Keratinocyte (primary cell): ENCODE measurements at regions not wholly inside any gene's neighbourhood (a gene's known extent, or its start where the extent isn't known, plus 50 kb on each side); places are given as distances from the start of the nearest gene placed in this dataset.

Experiments
- CTCF ChIP-seq, 3 experiments: IDR thresholded peaks in 1 of 3; conservative IDR thresholded peaks in 1 of 3; optimal IDR thresholded peaks in 1 of 3; 2 replicates in 2 of 3; 3 replicates in 1 of 3; pipeline versions ENCODE3 to v1.5.1; 2011; ENCODE audit warnings: low read length in 3 of 3, mild to moderate bottlenecking in 3 of 3, moderate library complexity in 2 of 3, control low read depth in 1 of 3, inconsistent platforms in 1 of 3; ENCODE audit not compliant: insufficient read depth in 2 of 3; ENCODE audit errors: extremely low read depth in 1 of 3
- EZH2 ChIP-seq: IDR thresholded peaks from one replicate; pipeline ENCODE4 v1.6.1; 2012; ENCODE audit warnings: inconsistent platforms, mild to moderate bottlenecking, low read length, moderate library complexity

GRCh38 chr7:83861-84632 lies 108.3 kb upstream of the FAM20C start:
- TF ChIP-seq CTCF (optimal IDR thresholded peaks at IDR 0.05 in 1 of 3, IDR thresholded peaks at IDR 0.05 in 1 of 3, conservative IDR thresholded peaks at IDR 0.05 in 1 of 3; ENCODE audit: extremely low read depth in 1 of 3, insufficient read depth in 2 of 3, low read length in 3 of 3) (no peak), EZH2 (no peak)
